ENCODE measurements at regions not wholly inside any gene's neighbourhood (a gene's known extent, or its start where the extent isn't known, plus 50 kb on each side); places are given as distances from the start of the nearest gene placed in this dataset.

GRCh38 chr21:35421221-35421620, 372.1 kb upstream of the RUNX1 start:
- TF ChIP-seq ZNF70 (CRISPR knock-in tag; IDR thresholded peaks at IDR 0.05) (no peak), PATZ1 (CRISPR knock-in tag; IDR thresholded peaks at IDR 0.05; ENCODE audit: borderline replicate concordance) (no peak), ARNTL (CRISPR knock-in tag; IDR thresholded peaks at IDR 0.05; ENCODE audit: borderline replicate concordance, low read depth) (no peak)
- TF ChIP-seq, protein P1, sequence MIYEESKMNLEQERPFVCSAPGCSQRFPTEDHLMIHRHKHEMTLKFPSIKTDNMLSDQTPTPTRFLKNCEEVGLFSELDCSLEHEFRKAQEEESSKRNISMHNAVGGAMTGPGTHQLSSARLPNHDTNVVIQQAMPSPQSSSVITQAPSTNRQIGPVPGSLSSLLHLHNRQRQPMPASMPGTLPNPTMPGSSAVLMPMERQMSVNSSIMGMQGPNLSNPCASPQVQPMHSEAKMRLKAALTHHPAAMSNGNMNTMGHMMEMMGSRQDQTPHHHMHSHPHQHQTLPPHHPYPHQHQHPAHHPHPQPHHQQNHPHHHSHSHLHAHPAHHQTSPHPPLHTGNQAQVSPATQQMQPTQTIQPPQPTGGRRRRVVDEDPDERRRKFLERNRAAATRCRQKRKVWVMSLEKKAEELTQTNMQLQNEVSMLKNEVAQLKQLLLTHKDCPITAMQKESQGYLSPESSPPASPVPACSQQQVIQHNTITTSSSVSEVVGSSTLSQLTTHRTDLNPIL (CRISPR knock-in tag; IDR thresholded peaks at IDR 0.05; ENCODE audit: low read depth): no peak
- TF ChIP-seq, protein P2, sequence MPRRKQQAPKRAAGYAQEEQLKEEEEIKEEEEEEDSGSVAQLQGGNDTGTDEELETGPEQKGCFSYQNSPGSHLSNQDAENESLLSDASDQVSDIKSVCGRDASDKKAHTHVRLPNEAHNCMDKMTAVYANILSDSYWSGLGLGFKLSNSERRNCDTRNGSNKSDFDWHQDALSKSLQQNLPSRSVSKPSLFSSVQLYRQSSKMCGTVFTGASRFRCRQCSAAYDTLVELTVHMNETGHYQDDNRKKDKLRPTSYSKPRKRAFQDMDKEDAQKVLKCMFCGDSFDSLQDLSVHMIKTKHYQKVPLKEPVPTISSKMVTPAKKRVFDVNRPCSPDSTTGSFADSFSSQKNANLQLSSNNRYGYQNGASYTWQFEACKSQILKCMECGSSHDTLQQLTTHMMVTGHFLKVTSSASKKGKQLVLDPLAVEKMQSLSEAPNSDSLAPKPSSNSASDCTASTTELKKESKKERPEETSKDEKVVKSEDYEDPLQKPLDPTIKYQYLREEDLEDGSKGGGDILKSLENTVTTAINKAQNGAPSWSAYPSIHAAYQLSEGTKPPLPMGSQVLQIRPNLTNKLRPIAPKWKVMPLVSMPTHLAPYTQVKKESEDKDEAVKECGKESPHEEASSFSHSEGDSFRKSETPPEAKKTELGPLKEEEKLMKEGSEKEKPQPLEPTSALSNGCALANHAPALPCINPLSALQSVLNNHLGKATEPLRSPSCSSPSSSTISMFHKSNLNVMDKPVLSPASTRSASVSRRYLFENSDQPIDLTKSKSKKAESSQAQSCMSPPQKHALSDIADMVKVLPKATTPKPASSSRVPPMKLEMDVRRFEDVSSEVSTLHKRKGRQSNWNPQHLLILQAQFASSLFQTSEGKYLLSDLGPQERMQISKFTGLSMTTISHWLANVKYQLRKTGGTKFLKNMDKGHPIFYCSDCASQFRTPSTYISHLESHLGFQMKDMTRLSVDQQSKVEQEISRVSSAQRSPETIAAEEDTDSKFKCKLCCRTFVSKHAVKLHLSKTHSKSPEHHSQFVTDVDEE (CRISPR knock-in tag; IDR thresholded peaks at IDR 0.05): no peak

Measured in SK-N-SH treated with all-trans-retinoic acid at 6 μM for 48 hours (cell line).